Heart left ventricle (tissue), 13 donors: ENCODE measurements at regions not wholly inside any gene's neighbourhood (a gene's known extent, or its start where the extent isn't known, plus 50 kb on each side); places are given as distances from the start of the nearest gene placed in this dataset.
"Not testable (repeated sequence)": the region's sequence is repeated elsewhere in the genome, so short reads cannot be mapped to it uniquely, and the experiment has no call there.

Source experiments
- POLR2A ChIP-seq, 2 donors: fragments of 450-650 bp; IDR thresholded peaks; one replicate each; pipeline ENCODE4 v1.6.1; 2017; ENCODE audit warnings: antibody characterized with exemption in 2 of 2, mild to moderate bottlenecking in 2 of 2, moderate library complexity in 2 of 2
- TF ChIP-seq, protein P1 (sequence below), 12 donors: fragments of 200-600 bp; sonication (generic) in 4 of 12; IDR thresholded peaks; one replicate each; pipeline versions ENCODE4 v1.5.0 to v1.8.0; 2018 to 2022; ENCODE audit warnings: antibody characterized with exemption in 12 of 12, mild to moderate bottlenecking in 5 of 12
- donor health status: ischemic (EF 13 %, LVEDD 7.1; RV severe dilation, severe dysfunction).
- donor health status: DM: no; HTN: yes; CAD: no.
- donor health status: DM: no; HTN: no; CAD: no.
- donor health status: ischemic (EF 25% LVEDD 6.9; RV normal size, moderate dysfunction).
- donor health status: ischemic (EF 25% LVEDD 5.7; RV mildly dilated, moderate dysfunction).
- donor health status: ischemic (EF 35%, LVEDD 5.7; RV mildly dilated, moderate dysfunction).
- donor health status: nonischemic (EF 11% LVEDD 7.7; RV severe dilation, severe dysfunction).
- donor health status: DM: yes; HTN: yes; CAD: no.
- donor health status: PGD.
- donor health status: ischemic (EF 29% LVEDD 5.4; RV normal size, mild dysfunction).
- donor health status: nonischemic (EF 23%, LVEDD 6.1; RV moderate dilation, normal function).

- TF ChIP-seq, protein P1, sequence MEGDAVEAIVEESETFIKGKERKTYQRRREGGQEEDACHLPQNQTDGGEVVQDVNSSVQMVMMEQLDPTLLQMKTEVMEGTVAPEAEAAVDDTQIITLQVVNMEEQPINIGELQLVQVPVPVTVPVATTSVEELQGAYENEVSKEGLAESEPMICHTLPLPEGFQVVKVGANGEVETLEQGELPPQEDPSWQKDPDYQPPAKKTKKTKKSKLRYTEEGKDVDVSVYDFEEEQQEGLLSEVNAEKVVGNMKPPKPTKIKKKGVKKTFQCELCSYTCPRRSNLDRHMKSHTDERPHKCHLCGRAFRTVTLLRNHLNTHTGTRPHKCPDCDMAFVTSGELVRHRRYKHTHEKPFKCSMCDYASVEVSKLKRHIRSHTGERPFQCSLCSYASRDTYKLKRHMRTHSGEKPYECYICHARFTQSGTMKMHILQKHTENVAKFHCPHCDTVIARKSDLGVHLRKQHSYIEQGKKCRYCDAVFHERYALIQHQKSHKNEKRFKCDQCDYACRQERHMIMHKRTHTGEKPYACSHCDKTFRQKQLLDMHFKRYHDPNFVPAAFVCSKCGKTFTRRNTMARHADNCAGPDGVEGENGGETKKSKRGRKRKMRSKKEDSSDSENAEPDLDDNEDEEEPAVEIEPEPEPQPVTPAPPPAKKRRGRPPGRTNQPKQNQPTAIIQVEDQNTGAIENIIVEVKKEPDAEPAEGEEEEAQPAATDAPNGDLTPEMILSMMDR (IDR thresholded peaks at IDR 0.05), result not testable (repeated sequence)
- TF ChIP-seq POLR2A (IDR thresholded peaks at IDR 0.05), result not testable (repeated sequence)
These were observed 340.1 kb downstream of the TFAP2A start for GRCh38 chr6:10074726-10075125.
